ENCODE measurements at regions not wholly inside any gene's neighbourhood (a gene's known extent, or its start where the extent isn't known, plus 50 kb on each side); places are given as distances from the start of the nearest gene placed in this dataset.
A peak's percentile ranks its signal among the peaks of the same experiment; 100 is the strongest.

- no peak overlapping the region for H3K27ac ChIP-seq (ENCODE audit: low read length)
- no peaks in the 10 kb centered on the region for H3K9me3 ChIP-seq (ENCODE audit: control insufficient read depth in 1 of 2, low read length in 2 of 2)
- H3K4me1 ChIP-seq (ENCODE audit: control insufficient read depth in 1 of 2, insufficient read depth in 2 of 2, low read length in 2 of 2): peaks cover 0 to 2% of the 10 kb centered on the region in 2 donors
- H3K36me3 ChIP-seq (ENCODE audit: control insufficient read depth in 1 of 2, insufficient read depth in 2 of 2, low read length in 2 of 2): no peaks in the 10 kb centered on the region
- no peak overlapping the region for H3K4me3 ChIP-seq (ENCODE audit: low read depth in 1 of 2, low read length in 2 of 2)
- no peaks in the 10 kb centered on the region for H3K27me3 ChIP-seq (ENCODE audit: low read depth, low read length)
Observed at GRCh38 chr3:73738711-73739110, 114.0 kb upstream of the PDZRN3 start.

DNA sequence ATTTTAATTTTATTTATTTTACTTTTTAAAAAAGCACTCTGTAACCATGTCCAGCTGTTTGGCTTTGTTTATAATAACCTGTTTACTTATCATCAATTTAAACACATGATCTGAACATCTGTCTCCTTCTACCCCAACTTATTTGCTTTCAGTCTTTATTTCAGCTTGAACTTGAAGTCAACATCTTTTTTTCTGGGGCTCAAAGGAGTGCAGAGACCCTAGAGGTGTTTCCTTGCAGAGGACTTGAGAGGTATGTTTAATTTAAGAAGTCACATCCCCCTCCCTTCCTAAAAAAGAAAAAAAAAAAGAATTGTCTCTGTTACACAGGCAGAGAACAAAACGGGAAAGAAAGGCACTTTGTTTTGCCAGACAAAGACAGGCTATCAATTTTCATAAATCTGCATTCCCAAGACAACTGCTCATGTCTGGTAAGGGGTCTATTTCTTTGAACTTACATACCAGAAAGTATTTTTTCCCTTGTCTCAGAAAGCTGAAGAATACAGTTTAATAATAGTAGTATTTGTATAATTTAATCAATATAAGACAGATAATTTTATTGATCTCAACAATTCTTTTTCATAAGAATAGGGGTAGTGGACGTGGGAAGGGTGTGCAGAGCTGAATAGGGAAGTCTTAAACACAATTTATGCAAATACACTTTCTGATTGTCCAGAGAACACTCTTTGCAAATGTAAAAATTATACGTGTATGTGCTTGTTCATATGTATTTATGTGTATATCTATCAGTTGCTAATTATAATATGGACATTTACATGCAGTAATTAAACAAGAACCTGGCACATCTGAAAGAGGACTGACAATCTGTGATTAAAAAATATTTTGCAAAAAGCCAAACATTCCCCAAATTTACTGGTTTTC is 109.7 kb upstream of the PDZRN3 start:
- no peak overlapping the region for H3K4me3 ChIP-seq (ENCODE audit: low read depth in 1 of 2, low read length in 2 of 2)
- no peaks in the 10 kb centered on the region for H3K27me3 ChIP-seq (ENCODE audit: low read depth, low read length)
- H3K4me1 ChIP-seq (ENCODE audit: control insufficient read depth in 1 of 2, insufficient read depth in 2 of 2, low read length in 2 of 2): peaks cover 0 to 3% of the 10 kb centered on the region in 2 donors
- no peaks in the 10 kb centered on the region for H3K36me3 ChIP-seq (ENCODE audit: control insufficient read depth in 1 of 2, insufficient read depth in 2 of 2, low read length in 2 of 2)
- no peaks in the 10 kb centered on the region for H3K9me3 ChIP-seq (ENCODE audit: control insufficient read depth in 1 of 2, low read length in 2 of 2)
- no peak overlapping the region for H3K27ac ChIP-seq (ENCODE audit: low read length)

DNA sequence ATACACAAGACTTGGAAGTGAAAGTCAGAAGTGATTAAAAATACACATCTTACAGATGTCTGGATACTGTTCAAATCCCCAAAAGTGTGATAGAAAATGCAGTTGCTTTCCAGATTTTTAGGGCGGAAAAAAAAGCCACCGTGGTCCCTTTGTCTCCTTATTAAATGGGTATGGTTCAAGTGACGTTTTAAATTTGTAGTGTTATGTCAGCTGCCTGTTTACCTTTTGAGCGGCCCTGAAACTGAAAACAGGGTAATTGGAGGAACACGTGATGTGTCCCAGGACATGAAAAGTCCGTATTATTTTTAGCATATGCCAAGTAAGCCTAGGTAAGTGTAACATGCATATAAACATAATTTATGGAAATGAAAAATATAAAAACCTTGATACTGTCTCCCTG is 109.0 kb upstream of the PDZRN3 start:
- no peaks in the 10 kb centered on the region for H3K9me3 ChIP-seq (ENCODE audit: control insufficient read depth in 1 of 2, low read length in 2 of 2)
- no peak overlapping the region for H3K27ac ChIP-seq (ENCODE audit: low read length)
- peaks cover 0 to 3% of the 10 kb centered on the region in 2 donors for H3K4me1 ChIP-seq (ENCODE audit: control insufficient read depth in 1 of 2, insufficient read depth in 2 of 2, low read length in 2 of 2)
- H3K36me3 ChIP-seq (ENCODE audit: control insufficient read depth in 1 of 2, insufficient read depth in 2 of 2, low read length in 2 of 2): no peaks in the 10 kb centered on the region
- H3K27me3 ChIP-seq (ENCODE audit: low read depth, low read length): no peaks in the 10 kb centered on the region
- no peak overlapping the region for H3K4me3 ChIP-seq (ENCODE audit: low read depth in 1 of 2, low read length in 2 of 2)

DNA sequence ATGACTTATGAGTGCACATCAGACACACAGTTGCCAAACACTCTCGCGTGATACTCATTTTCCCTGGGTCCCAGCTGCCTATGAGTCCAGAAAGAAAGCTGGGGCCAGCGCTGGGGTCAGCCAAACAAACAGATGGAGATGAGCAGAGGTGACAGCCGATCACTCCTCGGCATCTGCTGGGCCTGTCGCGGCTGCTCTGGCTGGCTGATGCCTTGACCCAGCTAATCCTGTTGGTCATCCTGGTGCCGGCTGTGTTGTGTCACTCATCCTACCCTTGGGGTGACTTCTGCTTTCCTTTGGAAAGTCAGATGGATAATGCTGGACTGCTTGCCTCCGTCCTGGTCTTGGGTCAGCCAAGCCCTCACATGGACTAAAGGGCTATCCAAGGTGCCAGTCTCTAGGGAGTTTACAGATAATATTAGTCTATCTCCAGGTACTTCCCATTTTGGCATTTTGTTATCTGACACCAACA is 105.3 kb upstream of the PDZRN3 start:
- peaks cover 6 to 14% of the 10 kb centered on the region in 2 donors for H3K4me1 ChIP-seq (ENCODE audit: control insufficient read depth in 1 of 2, insufficient read depth in 2 of 2, low read length in 2 of 2)
- H3K4me3 ChIP-seq (ENCODE audit: low read depth in 1 of 2, low read length in 2 of 2): no peak overlapping the region
- H3K36me3 ChIP-seq (ENCODE audit: control insufficient read depth in 1 of 2, insufficient read depth in 2 of 2, low read length in 2 of 2): no peaks in the 10 kb centered on the region
- H3K27me3 ChIP-seq (ENCODE audit: low read depth, low read length): no peaks in the 10 kb centered on the region
- H3K9me3 ChIP-seq (ENCODE audit: control insufficient read depth in 1 of 2, low read length in 2 of 2): no peaks in the 10 kb centered on the region
- no peak overlapping the region for H3K27ac ChIP-seq (ENCODE audit: low read length)

GRCh38 chr3:73727854-73728253 is 103.1 kb upstream of the PDZRN3 start:
- no peaks in the 10 kb centered on the region for H3K9me3 ChIP-seq (ENCODE audit: control insufficient read depth in 1 of 2, low read length in 2 of 2)
- H3K27me3 ChIP-seq (ENCODE audit: low read depth, low read length): no peaks in the 10 kb centered on the region
- H3K27ac ChIP-seq (ENCODE audit: low read length): peak overlapping the region; percentile 25
- H3K4me1 ChIP-seq (ENCODE audit: control insufficient read depth in 1 of 2, insufficient read depth in 2 of 2, low read length in 2 of 2): peaks cover 6 to 12% of the 10 kb centered on the region in 2 donors
- no peak overlapping the region for H3K4me3 ChIP-seq (ENCODE audit: low read depth in 1 of 2, low read length in 2 of 2)
- H3K36me3 ChIP-seq (ENCODE audit: control insufficient read depth in 1 of 2, insufficient read depth in 2 of 2, low read length in 2 of 2): no peaks in the 10 kb centered on the region

- Histone ChIP-seq H3K4me1 (ENCODE audit: control insufficient read depth in 1 of 2, insufficient read depth in 2 of 2, low read length in 2 of 2) (peaks cover 6 to 12% of the 10 kb centered on the region in 2 donors), H3K27me3 (ENCODE audit: low read depth, low read length) (no peaks in the 10 kb centered on the region), H3K4me3 (ENCODE audit: low read depth in 1 of 2, low read length in 2 of 2) (no peak overlapping the region), H3K27ac (ENCODE audit: low read length) (peak overlapping the region; percentile 25), H3K36me3 (ENCODE audit: control insufficient read depth in 1 of 2, insufficient read depth in 2 of 2, low read length in 2 of 2) (no peaks in the 10 kb centered on the region), H3K9me3 (ENCODE audit: control insufficient read depth in 1 of 2, low read length in 2 of 2) (no peaks in the 10 kb centered on the region)
Observed at GRCh38 chr3:73727117-73727821, 102.5 kb upstream of the PDZRN3 start.

DNA sequence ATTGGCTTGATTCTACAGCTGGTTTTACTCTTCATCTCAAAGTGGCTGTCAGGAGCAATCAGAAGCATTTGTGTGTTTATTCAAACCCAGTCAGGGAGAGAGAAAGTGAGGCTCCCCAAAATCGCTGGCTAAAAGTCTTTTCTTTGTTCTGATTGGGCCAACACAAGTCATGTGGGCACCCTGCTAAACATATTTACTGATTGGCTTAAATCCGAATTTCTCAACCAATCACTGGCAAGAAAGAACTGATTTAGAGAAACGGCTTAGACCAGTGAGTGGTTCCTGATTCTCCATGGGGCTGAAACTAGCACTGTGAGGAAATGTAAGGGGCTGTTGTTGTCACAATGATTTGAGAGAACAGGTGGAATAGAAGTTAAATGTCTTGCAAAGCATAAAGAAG is 98.9 kb upstream of the PDZRN3 start:
- H3K27ac ChIP-seq (ENCODE audit: low read length): no peak overlapping the region
- no peaks in the 10 kb centered on the region for H3K27me3 ChIP-seq (ENCODE audit: low read depth, low read length)
- no peaks in the 10 kb centered on the region for H3K36me3 ChIP-seq (ENCODE audit: control insufficient read depth in 1 of 2, insufficient read depth in 2 of 2, low read length in 2 of 2)
- H3K4me3 ChIP-seq (ENCODE audit: low read depth in 1 of 2, low read length in 2 of 2): no peak overlapping the region
- H3K4me1 ChIP-seq (ENCODE audit: control insufficient read depth in 1 of 2, insufficient read depth in 2 of 2, low read length in 2 of 2): peaks cover 6 to 12% of the 10 kb centered on the region in 2 donors
- no peaks in the 10 kb centered on the region for H3K9me3 ChIP-seq (ENCODE audit: control insufficient read depth in 1 of 2, low read length in 2 of 2)

- H3K27ac ChIP-seq (ENCODE audit: low read length): peak overlapping the region; percentile 88
- no peaks in the 10 kb centered on the region for H3K27me3 ChIP-seq (ENCODE audit: low read depth, low read length)
- no peaks in the 10 kb centered on the region for H3K36me3 ChIP-seq (ENCODE audit: control insufficient read depth in 1 of 2, insufficient read depth in 2 of 2, low read length in 2 of 2)
- no peaks in the 10 kb centered on the region for H3K4me1 ChIP-seq (ENCODE audit: control insufficient read depth in 1 of 2, insufficient read depth in 2 of 2, low read length in 2 of 2)
- no peaks in the 10 kb centered on the region for H3K9me3 ChIP-seq (ENCODE audit: control insufficient read depth in 1 of 2, low read length in 2 of 2)
- peak overlapping the region; percentile 22 to 30 for H3K4me3 ChIP-seq (ENCODE audit: low read depth in 1 of 2, low read length in 2 of 2)
Observed at GRCh38 chr3:73719861-73720260, 95.1 kb upstream of the PDZRN3 start.

- H3K27me3 ChIP-seq (ENCODE audit: low read depth, low read length): no peaks in the 10 kb centered on the region
- H3K9me3 ChIP-seq (ENCODE audit: control insufficient read depth in 1 of 2, low read length in 2 of 2): no peaks in the 10 kb centered on the region
- H3K4me1 ChIP-seq (ENCODE audit: control insufficient read depth in 1 of 2, insufficient read depth in 2 of 2, low read length in 2 of 2): no peaks in the 10 kb centered on the region
- no peaks in the 10 kb centered on the region for H3K36me3 ChIP-seq (ENCODE audit: control insufficient read depth in 1 of 2, insufficient read depth in 2 of 2, low read length in 2 of 2)
- H3K27ac ChIP-seq (ENCODE audit: low read length): peak overlapping the region; percentile 88
- peak overlapping the region; percentile 22 to 30 for H3K4me3 ChIP-seq (ENCODE audit: low read depth in 1 of 2, low read length in 2 of 2)
Observed at GRCh38 chr3:73719413-73719851, 94.7 kb upstream of the PDZRN3 start.

GRCh38 chr3:73718326-73719110 is 93.8 kb upstream of the PDZRN3 start:
- H3K9me3 ChIP-seq (ENCODE audit: control insufficient read depth in 1 of 2, low read length in 2 of 2): no peaks in the 10 kb centered on the region
- H3K4me3 ChIP-seq (ENCODE audit: low read depth in 1 of 2, low read length in 2 of 2): no peak overlapping the region
- H3K27me3 ChIP-seq (ENCODE audit: low read depth, low read length): no peaks in the 10 kb centered on the region
- H3K36me3 ChIP-seq (ENCODE audit: control insufficient read depth in 1 of 2, insufficient read depth in 2 of 2, low read length in 2 of 2): no peaks in the 10 kb centered on the region
- peak overlapping the region; percentile 88 for H3K27ac ChIP-seq (ENCODE audit: low read length)
- no peaks in the 10 kb centered on the region for H3K4me1 ChIP-seq (ENCODE audit: control insufficient read depth in 1 of 2, insufficient read depth in 2 of 2, low read length in 2 of 2)

DNA sequence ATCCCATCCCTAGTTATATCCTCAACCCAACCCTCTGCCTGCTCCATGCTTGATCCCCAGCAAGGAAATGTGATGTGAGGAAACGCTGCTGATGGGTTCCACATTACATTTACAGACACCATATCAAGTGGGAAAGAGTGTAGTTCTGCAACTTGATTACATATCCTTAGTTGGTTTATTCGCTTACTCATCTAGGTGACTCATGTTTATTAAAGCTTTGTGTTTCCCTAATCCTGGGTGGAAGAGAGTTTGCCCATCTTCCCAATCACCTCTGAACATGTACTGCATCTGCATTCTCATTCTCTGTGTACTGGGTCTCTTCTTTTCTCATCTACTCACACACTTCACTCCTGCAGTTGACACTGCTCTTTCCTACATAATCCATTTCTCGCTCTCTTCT is 91.7 kb upstream of the PDZRN3 start:
- H3K4me3 ChIP-seq (ENCODE audit: low read depth in 1 of 2, low read length in 2 of 2): no peak overlapping the region
- H3K4me1 ChIP-seq (ENCODE audit: control insufficient read depth in 1 of 2, insufficient read depth in 2 of 2, low read length in 2 of 2): no peaks in the 10 kb centered on the region
- H3K27me3 ChIP-seq (ENCODE audit: low read depth, low read length): no peaks in the 10 kb centered on the region
- no peak overlapping the region for H3K27ac ChIP-seq (ENCODE audit: low read length)
- H3K9me3 ChIP-seq (ENCODE audit: control insufficient read depth in 1 of 2, low read length in 2 of 2): no peaks in the 10 kb centered on the region
- no peaks in the 10 kb centered on the region for H3K36me3 ChIP-seq (ENCODE audit: control insufficient read depth in 1 of 2, insufficient read depth in 2 of 2, low read length in 2 of 2)

Measured in muscle layer of duodenum (tissue), 2 donors.